ENCODE measurements at regions not wholly inside any gene's neighbourhood (a gene's known extent, or its start where the extent isn't known, plus 50 kb on each side); places are given as distances from the start of the nearest gene placed in this dataset.

GRCh38 chr7:157488281-157488680, 151.5 kb downstream of the DNAJB6 start:
- no peaks in the 10 kb centered on the region for H3K36me3 ChIP-seq
- H3K27ac ChIP-seq, result no peak overlapping the region
- no peak for TF ChIP-seq CTCF (IDR thresholded peaks at IDR 0.05)
- no peaks in the 10 kb centered on the region for H3K9me3 ChIP-seq
- no peaks in the 10 kb centered on the region for H3K27me3 ChIP-seq
- H3K4me1 ChIP-seq (ENCODE audit: control insufficient read depth in 1 of 2, insufficient read depth in 1 of 2, low read depth in 1 of 2, low read length in 1 of 2), result peaks cover 36 to 44% of the 10 kb centered on the region in 2 experiments
- no peak overlapping the region for H3K4me3 ChIP-seq (ENCODE audit: low read depth in 1 of 2, low read length in 1 of 2)

- H3K27ac ChIP-seq, result peak overlapping the region; percentile 93
- peaks cover 37 to 48% of the 10 kb centered on the region in 2 experiments for H3K4me1 ChIP-seq (ENCODE audit: control insufficient read depth in 1 of 2, insufficient read depth in 1 of 2, low read depth in 1 of 2, low read length in 1 of 2)
- H3K4me3 ChIP-seq (ENCODE audit: low read depth in 1 of 2, low read length in 1 of 2), result no peak overlapping the region
- H3K27me3 ChIP-seq, result no peaks in the 10 kb centered on the region
- no peaks in the 10 kb centered on the region for H3K36me3 ChIP-seq
- no peaks in the 10 kb centered on the region for H3K9me3 ChIP-seq
- no peak for TF ChIP-seq CTCF (IDR thresholded peaks at IDR 0.05)
Measured at GRCh38 chr7:157488966-157489365, 152.2 kb downstream of the DNAJB6 start.
